ENCODE measurements at regions not wholly inside any gene's neighbourhood (a gene's known extent, or its start where the extent isn't known, plus 50 kb on each side); places are given as distances from the start of the nearest gene placed in this dataset.

DNA sequence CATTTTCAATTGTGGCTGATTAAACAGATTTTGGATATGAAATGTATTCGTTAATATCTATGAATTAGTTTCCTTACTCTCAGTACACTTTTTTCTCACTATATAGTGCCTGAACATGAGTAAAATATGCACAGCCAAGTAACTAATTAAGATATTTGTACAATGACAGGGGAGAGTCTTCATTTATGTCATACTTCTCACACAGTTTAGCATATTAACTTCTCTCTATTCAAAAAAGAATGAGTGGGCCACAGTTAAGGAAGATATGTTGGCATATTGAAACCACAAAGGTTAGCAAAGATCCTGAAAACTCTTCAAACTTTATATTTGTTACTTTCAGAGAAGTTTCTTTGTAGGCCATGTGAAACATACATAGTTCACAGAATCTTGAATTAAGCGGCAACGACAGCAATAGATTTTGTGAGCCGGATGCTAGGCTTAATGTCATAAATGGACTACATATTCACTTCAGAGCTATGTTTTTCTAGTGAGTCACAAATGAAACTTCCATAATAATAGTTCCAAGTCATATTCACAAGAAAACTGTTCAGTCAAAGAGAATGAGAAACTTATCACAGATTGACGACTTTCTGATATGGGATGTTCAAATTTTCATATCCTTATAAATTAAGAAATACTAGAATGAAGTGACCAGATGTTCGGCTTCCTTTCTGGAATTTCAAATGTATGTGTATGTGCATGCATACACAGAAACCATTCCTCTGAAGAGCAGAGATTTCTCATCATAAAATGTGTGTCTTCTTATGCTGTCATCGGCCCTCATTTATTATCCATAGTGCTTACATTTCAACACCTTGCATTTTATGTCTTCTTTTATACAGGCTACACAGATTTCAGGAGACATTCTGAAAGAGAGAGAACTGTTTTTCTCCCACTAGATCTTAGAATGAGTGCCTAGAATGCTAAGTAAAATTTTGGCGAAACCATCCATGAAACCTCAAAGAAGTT, 584.0 kb downstream of the SATB2 start:
- TF ChIP-seq EZH2phosphoT487 (IDR thresholded peaks at IDR 0.05; ENCODE audit: low read depth) = no peak
- TF ChIP-seq, protein P1, sequence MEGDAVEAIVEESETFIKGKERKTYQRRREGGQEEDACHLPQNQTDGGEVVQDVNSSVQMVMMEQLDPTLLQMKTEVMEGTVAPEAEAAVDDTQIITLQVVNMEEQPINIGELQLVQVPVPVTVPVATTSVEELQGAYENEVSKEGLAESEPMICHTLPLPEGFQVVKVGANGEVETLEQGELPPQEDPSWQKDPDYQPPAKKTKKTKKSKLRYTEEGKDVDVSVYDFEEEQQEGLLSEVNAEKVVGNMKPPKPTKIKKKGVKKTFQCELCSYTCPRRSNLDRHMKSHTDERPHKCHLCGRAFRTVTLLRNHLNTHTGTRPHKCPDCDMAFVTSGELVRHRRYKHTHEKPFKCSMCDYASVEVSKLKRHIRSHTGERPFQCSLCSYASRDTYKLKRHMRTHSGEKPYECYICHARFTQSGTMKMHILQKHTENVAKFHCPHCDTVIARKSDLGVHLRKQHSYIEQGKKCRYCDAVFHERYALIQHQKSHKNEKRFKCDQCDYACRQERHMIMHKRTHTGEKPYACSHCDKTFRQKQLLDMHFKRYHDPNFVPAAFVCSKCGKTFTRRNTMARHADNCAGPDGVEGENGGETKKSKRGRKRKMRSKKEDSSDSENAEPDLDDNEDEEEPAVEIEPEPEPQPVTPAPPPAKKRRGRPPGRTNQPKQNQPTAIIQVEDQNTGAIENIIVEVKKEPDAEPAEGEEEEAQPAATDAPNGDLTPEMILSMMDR (IDR thresholded peaks at IDR 0.05; ENCODE audit: low read depth, low read length) = no peak

All from OCI-LY3 (cell line).